Neutrophil (primary cell): ENCODE measurements at regions not wholly inside any gene's neighbourhood (a gene's known extent, or its start where the extent isn't known, plus 50 kb on each side); places are given as distances from the start of the nearest gene placed in this dataset.

Source experiments
- H3K27ac ChIP-seq: fragments of 200-600 bp; sonication (generic); 2 replicates; pipeline ENCODE4 v1.5.1; 2016; ENCODE audit warnings: mild to moderate bottlenecking, moderate library complexity
- H3K27me3 ChIP-seq: fragments of 200-600 bp; sonication (generic); 2 replicates; pipeline ENCODE4 v1.6.0; 2016; ENCODE audit warnings: mild to moderate bottlenecking
- H3K36me3 ChIP-seq: fragments of 200-600 bp; sonication (generic); 2 replicates; pipeline ENCODE4 v1.5.1; 2017
- H3K4me1 ChIP-seq, 2 experiments: fragments of 200-600 bp in 1 of 2; sonication (generic) in 1 of 2; 1 replicate in 1 of 2; 2 replicates in 1 of 2; pipeline versions ENCODE4 v1.5.1 to v1.6.1; 2013 to 2016; ENCODE audit warnings: low read depth in 1 of 2, low read length in 1 of 2, mild to moderate bottlenecking in 1 of 2, moderate library complexity in 1 of 2; ENCODE audit not compliant: control insufficient read depth in 1 of 2, insufficient read depth in 1 of 2
- H3K4me3 ChIP-seq, 2 experiments: fragments of 200-600 bp in 1 of 2; sonication (generic) in 1 of 2; 1 replicate in 1 of 2; 2 replicates in 1 of 2; pipeline ENCODE4 v1.5.1; 2013 to 2016; ENCODE audit warnings: low read depth in 1 of 2, low read length in 1 of 2, mild to moderate bottlenecking in 1 of 2, moderate library complexity in 1 of 2
- H3K9me3 ChIP-seq: fragments of 200-600 bp; sonication (generic); 2 replicates; pipeline ENCODE4 v1.5.1; 2016
- TF ChIP-seq, protein P1 (sequence below): fragments of 200-600 bp; sonication (generic); IDR thresholded peaks from 2 replicates; pipeline ENCODE4 v1.5.1; 2016; ENCODE audit warnings: antibody characterized with exemption

DNA sequence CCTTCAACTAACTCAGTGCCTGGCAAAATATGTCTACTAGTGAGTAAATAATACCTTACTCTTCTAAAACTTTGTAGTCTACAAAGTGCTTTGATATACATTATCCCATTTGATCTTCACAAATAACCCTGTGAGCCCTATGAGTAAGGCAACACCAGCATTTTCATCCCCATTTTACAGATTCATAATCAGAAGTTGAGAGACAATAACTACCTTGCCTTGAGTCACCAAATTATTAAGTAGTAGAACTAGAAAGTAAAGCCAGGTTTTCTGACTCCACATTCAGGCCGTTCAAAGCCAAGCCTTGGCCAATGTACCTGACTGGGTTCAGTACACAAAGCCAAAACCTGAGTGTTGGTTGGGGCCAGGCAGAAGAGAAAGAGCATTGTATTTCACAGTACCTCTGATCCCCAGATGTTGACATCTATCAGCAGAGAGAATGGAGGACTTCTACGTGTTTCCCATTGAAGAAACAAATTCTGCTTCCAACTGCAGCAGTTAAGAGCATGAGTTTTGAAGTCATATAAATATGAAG is 111.3 kb upstream of the LGSN start:
- Histone ChIP-seq H3K4me3 (no peak overlapping the region), H3K4me1 (no peaks in the 10 kb centered on the region), H3K27me3 (no peaks in the 10 kb centered on the region), H3K36me3 (no peaks in the 10 kb centered on the region), H3K9me3 (no peaks in the 10 kb centered on the region), H3K27ac (no peak overlapping the region)
- TF ChIP-seq, protein P1, sequence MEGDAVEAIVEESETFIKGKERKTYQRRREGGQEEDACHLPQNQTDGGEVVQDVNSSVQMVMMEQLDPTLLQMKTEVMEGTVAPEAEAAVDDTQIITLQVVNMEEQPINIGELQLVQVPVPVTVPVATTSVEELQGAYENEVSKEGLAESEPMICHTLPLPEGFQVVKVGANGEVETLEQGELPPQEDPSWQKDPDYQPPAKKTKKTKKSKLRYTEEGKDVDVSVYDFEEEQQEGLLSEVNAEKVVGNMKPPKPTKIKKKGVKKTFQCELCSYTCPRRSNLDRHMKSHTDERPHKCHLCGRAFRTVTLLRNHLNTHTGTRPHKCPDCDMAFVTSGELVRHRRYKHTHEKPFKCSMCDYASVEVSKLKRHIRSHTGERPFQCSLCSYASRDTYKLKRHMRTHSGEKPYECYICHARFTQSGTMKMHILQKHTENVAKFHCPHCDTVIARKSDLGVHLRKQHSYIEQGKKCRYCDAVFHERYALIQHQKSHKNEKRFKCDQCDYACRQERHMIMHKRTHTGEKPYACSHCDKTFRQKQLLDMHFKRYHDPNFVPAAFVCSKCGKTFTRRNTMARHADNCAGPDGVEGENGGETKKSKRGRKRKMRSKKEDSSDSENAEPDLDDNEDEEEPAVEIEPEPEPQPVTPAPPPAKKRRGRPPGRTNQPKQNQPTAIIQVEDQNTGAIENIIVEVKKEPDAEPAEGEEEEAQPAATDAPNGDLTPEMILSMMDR, result no peak

DNA sequence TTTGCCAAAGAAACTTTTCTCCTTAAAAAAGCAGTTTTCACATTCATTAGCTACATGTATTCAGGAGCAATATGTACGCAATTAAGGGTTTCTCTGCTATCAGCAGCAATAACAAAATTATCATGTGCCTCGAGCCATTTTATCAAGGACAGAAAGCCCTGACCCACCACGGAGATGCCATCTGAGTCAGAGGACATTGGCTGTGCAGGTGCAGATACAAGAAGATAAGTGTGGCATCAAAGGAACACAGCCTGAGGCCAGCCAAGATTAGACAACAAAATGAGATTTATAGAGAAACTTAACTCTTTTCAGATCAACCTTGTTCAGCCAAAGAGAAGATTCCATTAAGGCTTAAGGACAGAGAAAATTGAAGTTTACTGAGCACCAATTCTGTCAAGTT is 115.2 kb upstream of the LGSN start:
- Histone ChIP-seq H3K4me1 (no peaks in the 10 kb centered on the region), H3K36me3 (no peaks in the 10 kb centered on the region), H3K27ac (no peak overlapping the region), H3K4me3 (no peak overlapping the region), H3K27me3 (peaks cover 6% of the 10 kb centered on the region), H3K9me3 (no peaks in the 10 kb centered on the region)
- TF ChIP-seq, protein P1, result no peak

DNA sequence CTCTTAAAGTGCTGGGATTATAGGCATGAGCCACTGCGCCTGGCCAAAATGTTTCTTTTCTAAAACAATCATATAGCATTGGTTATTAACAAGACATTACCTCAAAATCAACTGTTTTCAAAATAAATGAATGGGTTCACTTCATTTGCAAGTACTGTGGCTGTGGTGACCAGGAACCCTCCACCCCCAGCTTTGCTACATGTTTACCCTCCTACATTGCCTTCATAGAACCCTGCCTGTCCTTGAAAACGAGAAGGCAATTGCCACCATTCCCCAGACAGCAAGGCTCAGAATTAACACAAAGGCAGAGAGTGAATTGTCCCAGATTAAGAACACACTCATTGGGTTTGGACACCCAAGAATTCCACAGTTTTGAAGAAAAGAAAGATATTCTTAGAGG is 116.6 kb upstream of the LGSN start:
- Histone ChIP-seq H3K36me3 (no peaks in the 10 kb centered on the region), H3K27me3 (peaks cover 6% of the 10 kb centered on the region), H3K9me3 (no peaks in the 10 kb centered on the region), H3K27ac (no peak overlapping the region), H3K4me3 (no peak overlapping the region), H3K4me1 (no peaks in the 10 kb centered on the region)
- TF ChIP-seq, protein P1, result no peak

DNA sequence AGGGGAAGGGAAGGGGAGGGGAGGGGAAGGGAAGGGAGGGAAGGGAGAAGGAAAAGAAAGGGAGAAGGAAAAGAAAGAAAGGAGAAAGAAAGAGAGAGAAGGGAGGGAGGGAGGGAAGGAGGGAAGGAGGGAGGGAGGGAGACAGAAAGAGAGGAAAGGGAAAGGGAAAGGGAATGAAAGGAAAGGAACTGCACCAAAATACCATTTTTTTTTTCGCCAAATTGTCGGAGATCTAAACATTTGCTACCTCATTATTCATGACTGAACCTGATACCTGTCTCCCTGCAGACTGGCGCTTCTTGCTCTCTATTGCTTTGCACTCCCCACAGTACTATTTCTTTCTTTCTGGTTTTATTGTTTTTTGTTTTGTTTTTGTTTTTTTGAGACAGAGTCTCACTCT is 117.3 kb upstream of the LGSN start:
- TF ChIP-seq, protein P1, result no peak
- H3K27ac ChIP-seq, result no peak overlapping the region
- no peaks in the 10 kb centered on the region for H3K4me1 ChIP-seq
- H3K4me3 ChIP-seq, result no peak overlapping the region
- no peaks in the 10 kb centered on the region for H3K36me3 ChIP-seq
- peaks cover 6% of the 10 kb centered on the region for H3K27me3 ChIP-seq
- no peaks in the 10 kb centered on the region for H3K9me3 ChIP-seq

DNA sequence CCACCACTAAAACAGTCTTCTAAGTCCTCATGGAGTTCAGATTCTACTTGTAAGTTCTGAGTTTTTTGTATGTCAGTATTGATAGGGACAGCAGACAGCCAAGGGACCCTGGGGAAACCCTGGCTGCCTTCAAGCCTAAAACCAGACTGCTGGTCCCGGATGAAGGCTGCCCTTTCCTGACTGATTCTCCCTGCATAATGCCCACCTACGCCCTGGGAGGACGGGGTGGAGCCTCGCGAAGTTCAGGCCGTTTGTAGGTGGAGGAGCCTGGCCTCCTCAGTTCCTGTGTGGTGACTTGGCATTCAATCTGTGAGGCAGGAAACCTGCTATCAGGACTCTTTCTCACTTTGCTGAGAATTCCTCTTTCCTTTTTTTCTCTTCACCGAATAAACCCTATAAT is 120.3 kb upstream of the LGSN start:
- H3K4me1 ChIP-seq, result no peaks in the 10 kb centered on the region
- peaks cover 6% of the 10 kb centered on the region for H3K27me3 ChIP-seq
- H3K4me3 ChIP-seq, result no peak overlapping the region
- no peaks in the 10 kb centered on the region for H3K9me3 ChIP-seq
- peak overlapping the region; percentile 0 for H3K27ac ChIP-seq
- TF ChIP-seq, protein P1, result no peak
- H3K36me3 ChIP-seq, result no peaks in the 10 kb centered on the region

DNA sequence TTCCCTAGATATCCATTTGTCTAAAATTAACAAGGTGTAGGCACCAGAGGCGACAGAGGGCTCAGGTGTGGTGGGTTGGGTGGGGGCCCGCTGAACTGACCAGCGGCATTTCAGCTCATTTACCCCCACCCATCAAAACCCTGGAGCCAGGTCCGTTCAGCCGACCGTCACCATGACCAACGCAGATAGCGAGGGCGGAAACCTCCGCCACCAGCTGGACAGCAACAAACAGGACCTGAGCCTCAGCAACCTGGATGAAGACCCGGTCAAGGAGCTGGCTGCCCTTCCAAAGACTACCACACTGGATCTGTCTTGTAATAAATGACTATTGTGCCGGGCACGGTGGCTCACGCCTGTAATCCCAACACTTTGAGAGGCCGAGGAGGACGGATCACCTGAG is 120.8 kb upstream of the LGSN start:
- Histone ChIP-seq H3K27me3 (peaks cover 6% of the 10 kb centered on the region), H3K4me3 (no peak overlapping the region), H3K27ac (peak overlapping the region; percentile 0), H3K36me3 (no peaks in the 10 kb centered on the region), H3K9me3 (no peaks in the 10 kb centered on the region), H3K4me1 (no peaks in the 10 kb centered on the region)
- TF ChIP-seq, protein P1, result no peak
